HFFc6 (cell line): ENCODE measurements at regions not wholly inside any gene's neighbourhood (a gene's known extent, or its start where the extent isn't known, plus 50 kb on each side); places are given as distances from the start of the nearest gene placed in this dataset.

Source experiments
- DNase-seq: peaks from one replicate; pipeline ENCODE4 v3.0.0-alpha.2; 2018
- H3K27ac Mint-ChIP-seq: 2 replicates; pipeline ENCODE4 v1.8.0; 2020; ENCODE audit warnings: mild to moderate bottlenecking, mixed read lengths
- H3K27me3 Mint-ChIP-seq: 2 replicates; pipeline ENCODE4 v1.8.0; 2021; ENCODE audit warnings: mild to moderate bottlenecking, moderate library complexity, mixed read lengths; ENCODE audit not compliant: insufficient read depth
- H3K36me3 Mint-ChIP-seq: 2 replicates; pipeline ENCODE4 v1.8.0; 2021; ENCODE audit warnings: low read depth, mixed read lengths
- H3K4me1 Mint-ChIP-seq: 2 replicates; pipeline ENCODE4 v1.8.0; 2020; ENCODE audit warnings: low read depth, mixed read lengths
- H3K4me3 Mint-ChIP-seq: 2 replicates; pipeline ENCODE4 v1.8.0; 2020; ENCODE audit warnings: mild to moderate bottlenecking, moderate library complexity, mixed read lengths
- H3K9me3 Mint-ChIP-seq: 2 replicates; pipeline ENCODE4 v1.8.0; 2020; ENCODE audit warnings: mild to moderate bottlenecking, mixed read lengths
- TF ChIP-seq, protein P1 (sequence below): fragments of 200-600 bp; sonication (generic); IDR thresholded peaks from 2 replicates; pipeline ENCODE4 v1.5.0; 2021; ENCODE audit warnings: antibody characterized with exemption, mild to moderate bottlenecking

DNA sequence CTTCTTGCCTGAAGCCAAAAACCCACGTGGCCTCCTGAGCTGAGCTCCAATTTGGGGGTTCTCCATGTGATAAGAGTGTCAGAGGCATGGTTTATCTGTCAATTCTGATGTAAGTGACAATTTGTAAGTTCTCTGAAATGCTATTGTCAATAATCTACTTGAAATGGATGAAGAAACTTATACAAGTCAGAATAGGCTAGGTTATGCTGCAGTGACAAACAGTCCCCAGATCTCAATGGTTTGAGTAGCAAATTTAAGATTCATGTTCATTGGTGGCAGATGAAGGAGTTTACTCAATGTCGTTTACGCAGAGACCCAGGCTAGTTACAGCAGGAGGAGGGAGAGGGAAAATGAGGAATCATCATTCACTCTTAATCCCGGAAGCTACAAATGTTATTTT is 352.4 kb downstream of the KIF16B start:
- H3K27me3 Mint-ChIP-seq: no peaks in the 10 kb centered on the region
- no peaks in the 10 kb centered on the region for H3K4me1 Mint-ChIP-seq
- TF ChIP-seq, protein P1, sequence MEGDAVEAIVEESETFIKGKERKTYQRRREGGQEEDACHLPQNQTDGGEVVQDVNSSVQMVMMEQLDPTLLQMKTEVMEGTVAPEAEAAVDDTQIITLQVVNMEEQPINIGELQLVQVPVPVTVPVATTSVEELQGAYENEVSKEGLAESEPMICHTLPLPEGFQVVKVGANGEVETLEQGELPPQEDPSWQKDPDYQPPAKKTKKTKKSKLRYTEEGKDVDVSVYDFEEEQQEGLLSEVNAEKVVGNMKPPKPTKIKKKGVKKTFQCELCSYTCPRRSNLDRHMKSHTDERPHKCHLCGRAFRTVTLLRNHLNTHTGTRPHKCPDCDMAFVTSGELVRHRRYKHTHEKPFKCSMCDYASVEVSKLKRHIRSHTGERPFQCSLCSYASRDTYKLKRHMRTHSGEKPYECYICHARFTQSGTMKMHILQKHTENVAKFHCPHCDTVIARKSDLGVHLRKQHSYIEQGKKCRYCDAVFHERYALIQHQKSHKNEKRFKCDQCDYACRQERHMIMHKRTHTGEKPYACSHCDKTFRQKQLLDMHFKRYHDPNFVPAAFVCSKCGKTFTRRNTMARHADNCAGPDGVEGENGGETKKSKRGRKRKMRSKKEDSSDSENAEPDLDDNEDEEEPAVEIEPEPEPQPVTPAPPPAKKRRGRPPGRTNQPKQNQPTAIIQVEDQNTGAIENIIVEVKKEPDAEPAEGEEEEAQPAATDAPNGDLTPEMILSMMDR: no peak

GRCh38 chr20:16219182-16219581 is 354.1 kb downstream of the KIF16B start:
- Mint-ChIP-seq H3K4me1 (no peaks in the 10 kb centered on the region), H3K36me3 (no peaks in the 10 kb centered on the region), H3K27ac (no peak overlapping the region), H3K27me3 (no peaks in the 10 kb centered on the region), H3K4me3 (no peak overlapping the region), H3K9me3 (peaks cover 41% of the 10 kb centered on the region)
- TF ChIP-seq, protein P1: no peak
- no peak for DNase-seq

More for the DNA sequence above, 352.4 kb downstream of the KIF16B start:
- no peaks in the 10 kb centered on the region for H3K36me3 Mint-ChIP-seq
- no peak overlapping the region for H3K4me3 Mint-ChIP-seq
- H3K9me3 Mint-ChIP-seq: peaks cover 35% of the 10 kb centered on the region
- no peak for DNase-seq
- no peak overlapping the region for H3K27ac Mint-ChIP-seq

GRCh38 chr20:16216914-16217230 is 356.4 kb downstream of the KIF16B start:
- TF ChIP-seq, protein P1: no peak
- Mint-ChIP-seq H3K4me1 (no peaks in the 10 kb centered on the region), H3K27ac (no peak overlapping the region), H3K9me3 (peaks cover 49% of the 10 kb centered on the region), H3K36me3 (no peaks in the 10 kb centered on the region), H3K27me3 (no peaks in the 10 kb centered on the region), H3K4me3 (no peak overlapping the region)
- DNase-seq: no peak

- TF ChIP-seq, protein P1: no peak
- no peak overlapping the region for H3K4me3 Mint-ChIP-seq
- no peak overlapping the region for H3K27ac Mint-ChIP-seq
- no peaks in the 10 kb centered on the region for H3K36me3 Mint-ChIP-seq
- no peaks in the 10 kb centered on the region for H3K4me1 Mint-ChIP-seq
- DNase-seq: no peak
- H3K27me3 Mint-ChIP-seq: no peaks in the 10 kb centered on the region
- peaks cover 53% of the 10 kb centered on the region for H3K9me3 Mint-ChIP-seq
Measured at GRCh38 chr20:16216227-16216913, 356.9 kb downstream of the KIF16B start.

GRCh38 chr20:16215041-16215440 is 358.2 kb downstream of the KIF16B start:
- TF ChIP-seq, protein P1: no peak
- H3K36me3 Mint-ChIP-seq: no peaks in the 10 kb centered on the region
- H3K27me3 Mint-ChIP-seq: no peaks in the 10 kb centered on the region

More at GRCh38 chr20:16215041-16215440, 358.2 kb downstream of the KIF16B start:
- DNase-seq: no peak
- no peaks in the 10 kb centered on the region for H3K4me1 Mint-ChIP-seq
- H3K4me3 Mint-ChIP-seq: no peak overlapping the region
- no peak overlapping the region for H3K27ac Mint-ChIP-seq
- peaks cover 59% of the 10 kb centered on the region for H3K9me3 Mint-ChIP-seq
